Fibroblast of pulmonary artery (primary cell): ENCODE measurements at regions not wholly inside any gene's neighbourhood (a gene's known extent, or its start where the extent isn't known, plus 50 kb on each side); places are given as distances from the start of the nearest gene placed in this dataset.

Experiments
- DNase-seq: peaks from one replicate; pipeline ENCODE4 v3.0.0-alpha.2; 2010; ENCODE audit warnings: low read depth
- H3K4me3 ChIP-seq: replicated peaks from 2 replicates; pipeline ENCODE4 v1.5.1; 2011; ENCODE audit warnings: low read depth, mild to moderate bottlenecking, control low read depth, low read length, moderate library complexity
- CTCF ChIP-seq: IDR thresholded peaks from 2 replicates; pipeline ENCODE4 v1.5.1; 2011; ENCODE audit warnings: mild to moderate bottlenecking, control low read depth, low read length, inconsistent platforms; ENCODE audit errors: missing control alignments

GRCh38 chrX:82161195-82161594 lies 959.3 kb downstream of the SH3BGRL start:
- no peak for DNase-seq
- no peak for TF ChIP-seq CTCF
- no peak overlapping the region for H3K4me3 ChIP-seq

DNA sequence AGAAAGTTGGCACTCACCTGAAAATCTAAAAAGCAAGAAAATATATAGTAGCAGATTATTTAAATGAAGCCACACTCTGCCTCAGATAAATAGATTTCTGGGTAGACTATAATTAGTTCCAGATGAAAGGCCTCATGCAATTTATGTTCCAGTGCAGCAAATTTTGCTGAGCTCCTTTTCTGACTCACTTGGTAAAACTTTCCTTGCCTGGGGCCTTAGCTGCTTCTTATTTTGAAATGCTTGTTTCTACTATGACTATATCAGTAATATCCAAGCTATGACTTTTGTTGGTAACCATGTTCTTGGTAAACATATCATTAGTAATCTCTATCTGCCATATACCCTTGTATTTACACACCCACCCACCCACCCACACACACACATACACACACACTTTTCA lies 961.8 kb downstream of the SH3BGRL start:
- no peak for DNase-seq
- TF ChIP-seq CTCF, result no peak
- no peak overlapping the region for H3K4me3 ChIP-seq

DNA sequence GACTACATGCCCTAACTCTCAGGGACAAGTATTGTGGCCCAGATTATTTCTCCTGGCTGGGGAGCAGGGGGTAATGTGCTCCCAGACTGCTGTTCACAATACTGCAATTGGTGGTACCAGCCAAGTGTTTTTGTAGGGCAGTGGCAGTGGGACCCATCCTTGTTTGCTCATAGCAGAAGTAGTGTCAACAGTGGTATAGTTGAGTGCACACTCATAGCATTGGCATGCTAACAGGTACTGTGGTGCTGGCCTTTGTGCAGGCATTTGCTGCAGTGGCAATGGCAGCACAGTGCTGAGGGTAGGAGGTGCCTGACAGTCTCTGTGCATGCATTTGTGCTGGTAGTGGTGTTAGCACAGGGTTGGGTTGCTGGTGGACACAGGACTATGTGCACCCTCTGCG lies 995.0 kb downstream of the SH3BGRL start:
- DNase-seq, result no peak
- H3K4me3 ChIP-seq, result no peak overlapping the region
- TF ChIP-seq CTCF, result no peak

DNA sequence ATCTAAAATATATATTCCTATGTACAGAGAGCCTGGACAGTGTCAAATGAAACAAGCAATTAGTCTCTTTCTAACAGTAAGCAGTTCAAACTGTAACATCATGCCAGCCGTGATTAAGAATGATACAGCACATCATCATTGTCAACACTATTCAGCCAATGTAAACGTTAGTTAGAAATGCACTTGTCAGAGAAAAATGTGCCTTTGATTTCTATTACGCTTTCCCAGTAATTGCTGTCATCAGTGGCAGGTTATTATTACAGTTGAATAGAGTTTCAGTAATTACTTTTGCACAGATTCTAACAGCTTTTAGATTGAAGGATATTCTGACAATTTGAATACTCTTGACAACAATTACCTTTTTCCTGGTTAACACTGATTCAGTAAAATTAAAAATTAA lies 1007.1 kb downstream of the SH3BGRL start:
- H3K4me3 ChIP-seq, result no peak overlapping the region
- no peak for TF ChIP-seq CTCF
- DNase-seq, result no peak

- no peak overlapping the region for H3K4me3 ChIP-seq
- no peak for TF ChIP-seq CTCF
- DNase-seq, result no peak
These were observed 1016.5 kb downstream of the SH3BGRL start for GRCh38 chrX:82218361-82218760.

DNA sequence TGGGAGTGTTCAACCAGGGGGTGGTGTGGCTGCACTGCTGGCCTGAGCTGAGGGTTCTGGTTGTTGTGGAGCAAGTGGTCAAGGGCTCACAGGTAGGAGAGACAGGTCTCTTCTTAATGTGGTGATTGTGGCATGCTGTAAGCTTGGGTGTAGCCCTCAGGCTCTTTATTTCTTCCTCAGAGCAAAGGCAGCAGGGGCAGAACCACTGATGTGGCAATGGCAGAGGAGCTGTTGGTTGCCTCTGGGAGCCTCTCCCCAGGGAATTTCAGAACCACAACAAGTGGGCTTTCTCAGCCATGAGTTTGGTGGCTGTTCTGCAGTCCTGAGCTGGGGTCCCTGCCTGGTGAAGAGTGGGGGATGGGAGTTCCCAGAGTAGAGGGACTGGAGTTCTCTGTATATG lies 1017.2 kb downstream of the SH3BGRL start:
- DNase-seq, result no peak
- TF ChIP-seq CTCF, result no peak
- H3K4me3 ChIP-seq, result no peak overlapping the region

DNA sequence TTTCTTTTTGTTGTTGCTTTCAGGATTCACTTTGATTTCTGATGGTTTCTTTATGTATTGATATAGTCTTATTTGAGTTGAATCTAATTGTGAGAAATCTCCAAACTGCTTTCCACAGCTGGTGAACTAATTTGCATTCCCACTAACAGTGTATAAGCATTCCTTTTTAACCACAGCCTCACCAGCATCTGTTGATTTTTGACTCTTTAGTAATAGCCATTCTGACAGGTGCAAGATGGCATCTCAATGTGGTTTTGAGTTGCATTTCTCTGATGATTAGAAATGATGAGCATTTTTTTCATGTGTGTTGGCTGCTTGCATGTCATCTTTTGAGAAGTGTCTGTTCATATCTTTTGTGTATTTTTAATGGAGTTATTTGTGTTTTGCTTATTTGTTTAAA lies 1023.1 kb downstream of the SH3BGRL start:
- no peak for DNase-seq
- TF ChIP-seq CTCF, result no peak
- H3K4me3 ChIP-seq, result no peak overlapping the region
